GM21717 (cell line): ENCODE measurements at regions not wholly inside any gene's neighbourhood (a gene's known extent, or its start where the extent isn't known, plus 50 kb on each side); places are given as distances from the start of the nearest gene placed in this dataset.

Experiments
- ATAC-seq: cut with Tn5 transposase; IDR thresholded peaks from one replicate; pipeline ENCODE4 v1.9.1; 2021; ENCODE audit warnings: mild to moderate bottlenecking, moderate library complexity; ENCODE audit not compliant: unreplicated experiment

DNA sequence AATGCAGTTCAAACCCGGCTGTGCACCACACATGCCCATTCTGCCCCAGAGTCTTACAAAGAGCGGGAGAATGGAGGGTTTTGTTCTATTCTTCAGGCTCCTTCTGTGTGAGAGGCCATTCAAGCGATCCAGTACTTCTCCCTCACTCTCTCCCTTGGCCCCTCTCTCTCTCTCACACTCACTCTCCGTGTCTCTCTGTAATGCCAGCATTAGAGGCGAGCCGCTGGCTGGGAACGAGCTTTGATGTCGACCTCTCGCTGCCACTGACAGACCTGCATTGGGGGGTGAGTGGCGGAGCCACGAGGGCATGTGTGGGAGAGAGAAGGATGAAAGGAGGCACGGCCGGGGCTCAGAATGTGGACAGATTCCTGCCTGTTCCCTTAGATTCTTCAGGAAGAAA lies 231.7 kb upstream of the ARRDC4 start:
- ATAC-seq, result no peak

DNA sequence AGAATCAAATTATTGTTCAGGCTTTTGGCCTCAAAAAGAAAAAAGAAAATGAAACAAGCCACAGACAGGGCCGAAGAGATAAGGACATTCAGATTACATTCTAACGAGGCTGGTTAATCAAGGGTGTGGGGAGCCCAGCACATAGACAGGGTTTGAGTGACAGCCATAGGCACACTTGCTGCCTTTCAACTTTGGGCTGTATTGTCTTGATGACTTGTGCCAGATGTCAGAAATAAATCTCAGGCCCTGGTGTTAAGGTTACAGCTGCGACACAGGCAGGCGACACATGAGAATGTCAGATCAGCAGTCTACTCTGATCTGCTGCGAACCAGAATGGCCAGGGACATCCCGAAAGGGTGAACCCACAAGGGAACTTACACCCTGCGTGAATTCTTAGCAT lies 231.2 kb upstream of the ARRDC4 start:
- ATAC-seq, result no peak

DNA sequence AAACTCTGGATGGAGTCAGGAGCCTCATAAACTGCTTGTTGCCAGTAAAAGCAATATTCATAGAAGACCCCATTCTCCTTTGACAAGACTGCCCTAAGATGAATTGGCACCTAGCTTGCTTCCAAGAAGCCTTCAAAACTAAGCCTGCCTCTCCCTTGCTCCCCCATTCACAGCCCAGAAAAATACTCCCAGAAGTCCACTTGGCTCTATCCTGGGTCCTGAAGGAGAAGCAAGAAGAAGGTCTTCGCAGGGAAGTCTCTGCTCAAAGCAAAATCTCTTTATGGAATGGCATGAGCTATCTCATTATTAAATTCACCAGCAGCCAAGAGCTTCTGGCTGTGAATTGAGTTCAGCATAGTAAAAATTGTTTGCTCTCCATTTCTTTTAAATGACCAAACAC lies 230.2 kb upstream of the ARRDC4 start:
- ATAC-seq, result no peak

DNA sequence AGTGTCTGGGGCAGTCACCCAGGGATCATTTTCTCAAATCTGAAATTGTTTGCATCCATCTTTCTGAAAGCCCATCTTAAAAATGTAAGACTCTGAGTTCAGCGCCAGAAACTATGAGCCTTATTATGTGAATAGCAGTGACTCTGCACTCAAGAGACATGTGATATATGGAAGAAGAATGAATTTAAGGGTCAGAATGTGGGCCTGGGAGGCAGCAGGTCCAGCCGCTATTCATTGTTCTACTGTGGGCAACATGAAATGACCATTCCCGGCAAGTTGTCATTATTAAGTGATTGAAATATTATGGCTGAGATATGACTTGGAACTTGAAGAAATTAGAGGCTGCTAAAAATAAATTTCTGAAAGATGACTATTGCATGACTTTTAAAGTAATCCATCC lies 228.6 kb upstream of the ARRDC4 start:
- ATAC-seq, result no peak

DNA sequence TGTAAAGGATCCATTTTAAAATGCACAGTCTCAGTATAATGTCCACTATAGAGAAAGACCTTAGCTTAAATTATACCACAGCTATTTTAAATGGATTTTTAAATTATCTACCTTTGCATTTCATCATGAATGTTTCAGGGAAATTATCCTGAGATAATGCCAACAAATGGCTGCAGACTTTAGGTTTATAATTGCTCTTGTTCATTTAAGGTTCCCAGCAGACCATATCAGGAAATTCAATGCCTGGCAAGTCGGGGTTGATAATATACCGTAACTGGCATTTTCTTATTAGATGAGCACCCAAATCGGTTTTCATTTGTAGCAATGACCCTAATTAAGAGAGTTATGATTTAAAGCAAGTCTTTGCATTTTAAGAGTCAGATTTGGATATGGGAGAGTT lies 227.1 kb upstream of the ARRDC4 start:
- ATAC-seq, result no peak

DNA sequence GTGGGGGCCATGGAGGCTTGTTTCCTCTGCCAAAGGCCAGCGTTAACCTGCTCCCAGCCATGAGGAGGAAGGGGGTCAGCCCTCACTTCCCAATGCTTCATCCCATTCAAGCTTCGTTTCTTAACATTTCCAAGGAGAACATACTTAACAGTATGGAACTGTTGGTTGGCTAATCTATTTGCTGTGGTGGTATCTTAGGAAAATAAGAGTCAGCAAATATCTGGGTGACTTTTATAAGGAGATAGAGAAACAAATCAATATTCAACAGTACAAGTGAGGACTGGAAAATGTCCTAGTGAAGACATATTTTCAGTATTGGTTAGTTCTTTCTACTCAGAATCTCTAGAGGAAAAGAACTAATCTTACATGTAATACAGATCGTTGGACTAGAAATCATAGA lies 223.8 kb upstream of the ARRDC4 start:
- no peak for ATAC-seq

DNA sequence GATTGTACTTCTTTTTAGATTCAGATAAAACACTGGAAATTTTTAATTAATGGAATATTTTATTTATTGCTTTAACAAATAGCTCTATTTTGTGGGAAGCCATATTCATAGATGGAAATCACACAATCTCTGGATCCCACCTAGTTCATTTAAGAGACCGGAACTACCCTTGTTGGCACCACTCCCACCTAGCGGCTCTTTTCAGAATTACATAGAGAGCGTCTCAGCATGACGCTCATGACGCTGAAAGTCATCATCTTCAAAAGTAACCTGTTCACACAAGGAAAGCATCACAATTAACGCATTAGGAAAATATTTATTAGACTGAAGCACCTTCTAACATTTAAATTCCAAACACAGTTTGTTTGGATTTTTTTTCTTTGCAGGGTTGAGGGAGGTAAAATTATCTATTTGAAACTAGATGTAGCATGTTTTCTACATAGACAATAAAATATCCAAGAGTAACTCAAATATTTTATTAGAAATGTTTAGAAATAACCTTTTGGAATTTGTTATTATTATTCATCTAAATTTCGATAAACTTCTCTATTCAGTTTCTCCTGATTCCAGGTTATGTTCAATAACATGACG lies 214.9 kb upstream of the ARRDC4 start:
- ATAC-seq, result peak; percentile 76

DNA sequence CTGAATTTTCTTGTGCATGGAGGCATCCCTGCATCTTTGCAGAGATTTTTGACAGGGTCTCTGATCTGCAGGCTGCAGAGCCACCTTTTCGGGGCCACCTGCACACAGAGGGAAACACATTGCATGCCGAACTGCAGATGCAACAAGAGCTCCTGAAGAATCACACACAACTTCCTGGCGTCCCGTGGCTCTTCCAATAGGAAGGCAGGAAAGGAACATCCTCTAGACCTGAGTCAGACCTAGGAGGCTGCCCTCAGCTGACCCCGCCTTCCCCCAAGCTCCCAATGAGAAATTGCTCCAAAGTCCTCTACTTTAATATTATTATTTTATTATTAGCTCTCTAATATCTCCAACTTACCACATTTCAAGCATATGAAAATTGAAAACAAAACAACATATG lies 213.2 kb upstream of the ARRDC4 start:
- no peak for ATAC-seq

DNA sequence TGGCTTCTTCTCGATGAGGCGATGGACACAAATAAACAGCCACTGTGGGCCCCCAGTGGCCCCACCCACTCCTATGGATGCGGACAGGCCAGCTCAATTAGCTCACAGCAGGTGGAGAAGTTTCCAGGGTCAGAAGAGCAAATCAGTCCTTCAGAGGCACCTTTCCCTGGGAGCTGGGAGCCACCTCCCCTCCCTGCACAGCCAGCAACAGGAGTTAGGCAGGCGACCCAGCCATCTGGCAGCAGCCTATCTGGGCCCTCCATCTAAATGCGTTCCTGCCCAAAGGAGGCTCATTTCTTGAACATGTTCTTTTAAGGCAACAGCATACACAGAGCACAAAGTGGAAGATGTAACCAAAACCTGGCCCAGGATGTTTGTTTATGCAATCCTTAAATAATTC lies 211.9 kb upstream of the ARRDC4 start:
- no peak for ATAC-seq

DNA sequence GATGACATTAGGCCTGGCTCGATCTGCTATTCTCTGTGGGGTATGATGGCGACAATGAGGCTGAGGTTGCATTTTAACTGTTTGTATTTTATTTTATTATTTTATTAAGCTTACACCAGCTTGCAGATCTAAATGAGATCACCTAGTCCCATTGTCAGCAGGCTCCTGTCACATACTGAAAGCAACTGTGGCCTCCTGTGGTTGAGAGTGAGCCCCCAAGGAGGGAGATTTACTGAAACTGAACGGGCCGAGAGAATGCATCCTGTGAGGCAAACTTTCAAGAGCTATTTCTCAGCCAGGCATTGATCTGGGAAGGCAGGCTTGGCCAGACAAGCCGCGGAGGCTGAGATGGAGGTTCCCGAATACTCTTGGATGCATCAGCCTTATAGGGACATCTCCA lies 210.4 kb upstream of the ARRDC4 start:
- no peak for ATAC-seq

DNA sequence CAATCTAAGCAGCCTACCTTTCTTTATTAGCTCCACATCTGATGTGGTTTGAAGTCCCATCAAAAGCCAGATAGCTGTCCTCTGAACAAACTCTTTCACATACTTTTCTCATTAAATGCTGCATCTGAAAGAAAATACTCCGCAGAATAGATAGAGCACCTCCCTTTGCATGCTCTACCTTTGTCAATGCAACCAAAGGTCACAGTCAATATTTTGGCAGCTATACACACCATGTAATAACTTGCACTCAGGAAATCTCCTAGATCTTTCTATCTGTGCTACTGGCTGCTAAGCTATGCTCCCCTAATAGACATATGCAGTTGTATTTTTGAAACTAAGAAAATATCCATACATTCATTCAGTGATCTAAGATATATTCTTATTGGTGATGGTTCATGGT lies 204.8 kb upstream of the ARRDC4 start:
- ATAC-seq, result no peak

DNA sequence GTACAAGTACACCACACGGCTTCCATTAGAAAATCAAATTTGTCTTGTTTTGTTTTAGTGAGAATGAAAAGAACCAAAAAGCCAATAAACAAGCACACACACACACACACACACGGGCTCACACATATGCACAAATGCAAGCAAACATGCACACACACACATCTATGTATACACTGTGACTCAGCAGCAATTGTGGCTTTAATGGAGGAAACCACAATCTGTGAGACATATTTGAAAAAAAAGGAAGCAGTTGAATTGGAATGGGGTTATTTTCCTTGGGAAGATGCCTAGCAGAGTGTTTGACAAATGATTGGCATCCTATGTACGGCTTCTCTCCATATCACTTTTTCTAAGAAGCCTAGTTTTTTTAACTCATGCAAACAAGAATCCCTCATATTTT lies 201.1 kb upstream of the ARRDC4 start:
- no peak for ATAC-seq

DNA sequence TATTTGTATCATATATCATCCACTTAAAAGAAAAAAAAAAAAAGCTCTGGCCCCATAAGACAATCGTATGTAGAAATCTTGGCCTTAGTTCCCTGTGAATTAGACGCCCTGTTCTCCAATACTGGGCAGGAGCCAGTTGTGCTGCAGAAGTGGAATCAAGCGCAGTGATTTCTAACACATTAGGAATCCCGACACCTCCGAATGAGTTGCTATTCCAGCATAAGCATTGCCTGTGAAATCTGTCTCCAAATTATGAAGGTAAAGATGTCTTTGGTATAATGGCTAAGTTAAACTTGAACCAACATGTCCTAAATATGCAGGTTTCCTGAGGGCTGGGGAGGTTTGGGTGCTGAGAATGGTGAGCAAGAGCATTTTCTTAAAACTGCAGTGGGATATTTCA lies 199.4 kb upstream of the ARRDC4 start:
- ATAC-seq, result no peak

DNA sequence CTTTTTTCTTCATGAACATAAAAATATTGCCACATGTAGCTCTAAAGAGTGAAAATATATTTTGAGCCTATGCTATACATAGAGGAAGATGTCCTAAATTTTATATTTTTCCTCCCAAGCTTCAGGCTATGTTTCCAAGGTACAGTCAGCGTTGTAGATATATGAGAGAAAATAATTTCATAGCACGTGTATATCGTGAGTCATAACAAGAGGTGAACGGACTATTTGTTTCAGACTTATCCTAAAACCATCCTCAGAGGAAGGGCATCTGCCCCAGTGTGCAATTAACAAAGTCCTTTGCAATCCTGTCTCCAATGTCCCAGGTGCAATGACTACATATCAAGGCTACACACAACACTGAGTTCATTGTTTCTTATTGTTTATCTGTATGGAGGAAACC lies 177.3 kb upstream of the ARRDC4 start:
- ATAC-seq, result no peak

DNA sequence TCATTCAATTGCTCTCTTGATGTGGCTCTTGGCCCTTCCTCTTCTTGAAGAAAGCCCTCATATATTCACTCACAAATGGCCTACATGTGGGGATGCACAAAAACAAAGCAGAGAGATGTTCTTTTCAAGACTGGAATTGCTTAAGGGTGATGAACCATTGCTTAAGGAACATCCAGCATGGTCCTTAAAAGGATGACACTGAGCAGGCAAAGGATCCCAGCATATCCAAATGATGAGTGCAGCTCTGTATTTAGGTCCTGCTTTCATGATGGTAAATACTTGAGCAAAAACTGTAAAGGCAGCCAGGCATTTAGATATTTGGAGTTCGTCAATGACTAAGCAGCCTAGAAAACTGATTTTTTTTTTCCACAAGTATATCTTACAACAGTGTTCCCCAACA lies 173.8 kb upstream of the ARRDC4 start:
- no peak for ATAC-seq

DNA sequence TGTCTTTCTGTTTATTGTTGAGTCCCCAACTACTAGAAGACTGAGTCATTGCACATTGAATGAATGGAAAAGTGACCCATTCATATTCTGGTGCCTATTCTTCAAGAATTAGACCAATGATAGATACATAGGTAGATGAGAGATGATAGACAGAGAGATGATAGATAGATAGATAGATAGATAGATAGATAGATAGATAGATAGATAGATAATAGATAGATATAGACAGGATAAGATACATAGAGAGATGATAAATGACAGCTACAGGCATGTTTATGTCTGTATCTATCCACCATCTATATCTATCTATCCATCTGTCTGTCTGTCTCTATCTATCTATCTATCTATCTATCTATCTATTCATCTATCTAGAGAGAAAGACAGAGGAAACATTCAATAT lies 170.3 kb upstream of the ARRDC4 start:
- ATAC-seq, result no peak

DNA sequence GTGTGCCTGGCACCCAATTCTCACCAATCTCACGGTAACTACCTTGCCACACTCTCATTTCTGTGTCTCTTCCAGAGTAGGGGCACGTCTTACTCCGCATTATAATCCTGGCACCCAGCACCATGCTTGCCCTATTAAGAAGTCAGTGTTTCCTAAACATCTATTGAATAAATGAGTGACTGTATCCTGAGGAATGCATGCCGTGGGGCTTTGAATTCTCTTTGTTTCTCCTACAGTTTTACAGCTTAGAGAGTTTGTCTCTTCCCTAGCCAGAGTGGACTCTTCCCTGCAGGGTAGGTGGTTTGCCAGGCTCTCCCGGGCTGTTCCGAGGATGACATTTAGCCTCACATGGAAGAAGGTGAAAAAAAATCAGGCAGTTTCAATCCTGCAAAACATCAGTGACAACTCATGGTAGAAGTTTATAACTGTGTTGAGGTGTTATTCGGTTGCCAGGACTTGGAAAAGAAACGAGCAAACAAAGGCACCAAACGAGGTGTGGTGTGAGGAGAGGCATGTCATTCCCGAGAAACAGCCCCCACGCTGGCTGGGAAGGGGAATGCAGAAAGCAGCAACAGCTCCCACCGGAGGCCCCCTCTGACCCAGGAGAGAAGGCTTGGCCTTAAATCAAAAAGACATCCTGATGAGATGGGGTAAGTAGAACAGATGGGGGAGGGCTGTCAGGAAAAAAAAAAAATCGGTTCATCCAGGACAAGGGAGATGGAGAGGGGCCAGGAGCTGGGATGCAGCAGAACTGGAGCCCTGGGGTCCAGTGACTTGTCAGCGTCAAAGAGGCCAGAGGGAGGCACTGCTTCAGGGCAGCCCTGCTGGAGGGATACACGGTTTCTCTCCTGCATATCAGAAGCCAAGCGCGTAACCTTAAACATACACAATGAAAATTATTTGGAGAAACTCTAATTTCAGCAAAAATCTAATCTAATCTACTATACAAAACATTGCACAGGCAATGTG lies 168.4 kb upstream of the ARRDC4 start:
- no peak for ATAC-seq

DNA sequence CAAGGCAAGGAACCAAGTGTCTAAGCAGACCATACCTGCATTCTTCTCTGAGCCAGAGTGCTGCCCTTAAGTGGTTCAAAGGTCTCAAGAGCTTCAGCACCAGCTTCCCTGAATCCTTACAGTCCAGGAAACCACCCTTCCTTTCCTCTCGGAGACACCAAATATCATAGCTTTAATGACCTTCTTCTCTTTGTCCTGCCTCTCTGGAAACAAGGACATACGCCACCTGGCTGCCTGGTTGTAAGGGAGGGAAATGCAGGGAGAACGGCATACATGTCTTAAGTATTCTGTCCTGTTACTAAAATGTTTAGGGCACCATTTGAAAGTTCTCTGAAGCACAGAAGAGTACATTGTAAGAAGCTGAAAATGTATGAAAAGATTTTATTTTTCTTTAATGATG lies 155.6 kb upstream of the ARRDC4 start:
- ATAC-seq, result no peak

DNA sequence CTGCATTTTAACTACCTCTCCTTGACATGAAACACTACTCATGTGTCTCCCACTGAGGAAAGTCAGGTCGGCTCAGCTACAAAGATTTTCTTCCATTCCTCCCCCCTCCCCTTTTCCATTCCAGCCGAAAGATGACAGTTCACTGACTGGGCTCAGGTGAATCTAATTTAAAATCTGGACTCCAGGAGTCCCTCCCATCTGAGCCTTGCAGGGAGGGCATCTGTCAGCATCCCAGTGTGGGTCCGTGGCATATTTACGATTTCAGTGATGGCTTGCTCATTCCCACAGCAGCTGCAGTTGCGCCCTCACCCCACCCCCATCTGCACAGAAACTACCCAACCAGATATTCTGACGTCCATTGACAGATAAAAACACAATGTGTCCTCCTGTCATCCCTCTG lies 153.7 kb upstream of the ARRDC4 start:
- ATAC-seq, result no peak

DNA sequence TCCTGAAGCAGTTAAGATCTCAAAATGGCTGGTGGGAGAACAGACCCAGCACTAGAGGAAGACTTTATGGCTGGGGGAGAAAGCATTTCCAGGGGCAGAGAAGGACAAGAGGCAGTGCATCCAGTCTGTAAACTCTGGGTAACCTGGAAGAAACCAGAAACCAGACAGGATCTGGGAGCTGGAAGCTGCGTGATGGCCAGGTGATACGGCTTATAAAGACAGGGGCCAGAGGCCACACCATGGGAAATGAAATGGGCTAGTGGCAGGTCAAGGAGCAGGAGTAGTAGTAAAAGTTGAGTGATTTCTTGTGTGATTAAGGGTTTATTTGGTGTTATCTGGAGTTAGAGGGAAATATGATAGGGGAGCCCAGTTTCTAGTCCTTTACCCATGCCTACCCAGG lies 144.7 kb upstream of the ARRDC4 start:
- ATAC-seq, result no peak

DNA sequence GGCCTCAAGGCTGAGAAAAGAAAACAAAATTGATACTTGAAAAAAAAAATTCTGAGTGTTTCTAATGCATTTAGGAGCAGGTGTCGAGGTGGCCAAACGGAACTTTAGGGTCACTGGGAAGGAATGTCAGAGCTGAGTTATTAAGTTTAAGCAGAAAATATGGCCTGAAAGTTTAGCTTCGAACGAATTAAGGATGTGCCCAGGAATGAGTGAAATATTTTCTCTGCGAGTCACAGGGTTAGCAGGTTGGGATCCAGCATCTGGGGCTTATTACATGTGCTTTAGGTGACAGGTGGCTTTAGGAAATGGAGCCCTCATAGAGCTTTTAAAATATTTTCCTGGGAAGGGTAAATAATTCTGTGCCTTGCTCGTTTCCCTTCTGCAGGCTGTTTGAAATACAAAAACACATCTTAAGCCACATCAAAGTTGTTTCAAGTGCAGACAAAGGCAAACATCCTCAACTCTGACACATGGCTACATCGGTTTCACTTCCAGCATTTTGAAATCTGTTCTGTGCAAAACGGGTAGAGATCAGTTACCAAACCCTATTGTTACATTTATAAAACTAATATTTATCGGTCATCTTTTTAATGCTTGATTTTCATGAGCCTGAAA lies 143.1 kb upstream of the ARRDC4 start:
- no peak for ATAC-seq

DNA sequence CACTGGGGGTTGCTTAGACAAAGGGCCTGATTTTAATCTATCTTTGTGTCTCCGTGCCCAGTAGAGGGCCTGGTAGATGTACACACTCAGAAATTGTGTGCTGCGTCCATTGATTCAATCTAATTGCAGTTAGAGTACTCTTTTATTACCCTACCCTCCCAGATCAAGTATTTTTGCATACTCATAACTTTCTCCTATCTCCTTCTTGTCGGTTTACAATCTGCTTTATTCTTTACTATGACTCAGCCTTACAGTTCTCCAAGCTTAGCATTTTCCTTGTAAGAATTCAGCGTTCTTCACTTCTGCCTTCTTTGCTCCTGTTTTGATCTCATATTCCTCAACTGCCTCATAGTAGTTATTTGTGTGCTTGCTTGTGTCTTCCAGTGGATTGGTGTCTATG lies 124.5 kb upstream of the ARRDC4 start:
- no peak for ATAC-seq
